GM21737 (cell line): ENCODE measurements at regions not wholly inside any gene's neighbourhood (a gene's known extent, or its start where the extent isn't known, plus 50 kb on each side); places are given as distances from the start of the nearest gene placed in this dataset.
"Not testable (repeated sequence)": the region's sequence is repeated elsewhere in the genome, so short reads cannot be mapped to it uniquely, and the experiment has no call there.

Experiments
- ATAC-seq: cut with Tn5 transposase; IDR thresholded peaks from one replicate; pipeline ENCODE4 v1.9.1; 2021; ENCODE audit warnings: mild to moderate bottlenecking, moderate library complexity; ENCODE audit not compliant: unreplicated experiment

GRCh38 chr6:81256223-81256622 lies 496.3 kb downstream of the TENT5A start:
- not testable (repeated sequence) for ATAC-seq

- no peak for ATAC-seq
These were observed 498.7 kb downstream of the TENT5A start for GRCh38 chr6:81253821-81254220.

GRCh38 chr6:81252231-81252630 lies 500.2 kb downstream of the TENT5A start:
- ATAC-seq, result no peak

GRCh38 chr6:81246200-81246599 lies 506.3 kb downstream of the TENT5A start:
- no peak for ATAC-seq

GRCh38 chr6:81242624-81243023 lies 509.9 kb downstream of the TENT5A start:
- no peak for ATAC-seq

- ATAC-seq, result no peak
These were observed 511.1 kb downstream of the TENT5A start for GRCh38 chr6:81241126-81242041.

- ATAC-seq, result no peak
These were observed 514.1 kb downstream of the TENT5A start for GRCh38 chr6:81238390-81238789.

GRCh38 chr6:81237226-81237625 lies 515.3 kb downstream of the TENT5A start:
- no peak for ATAC-seq

GRCh38 chr6:81235512-81235911 lies 517.0 kb downstream of the TENT5A start:
- ATAC-seq, result no peak

- no peak for ATAC-seq
These were observed 518.5 kb downstream of the TENT5A start for GRCh38 chr6:81233990-81234389.

GRCh38 chr6:81228912-81229555 lies 523.4 kb downstream of the TENT5A start:
- no peak for ATAC-seq

GRCh38 chr6:81226957-81227356 lies 525.5 kb downstream of the TENT5A start:
- ATAC-seq, result no peak

- ATAC-seq, result no peak
These were observed 535.8 kb downstream of the TENT5A start for GRCh38 chr6:81216668-81217067.

- ATAC-seq, result no peak
These were observed 537.4 kb downstream of the TENT5A start for GRCh38 chr6:81215092-81215432.

- ATAC-seq, result no peak
These were observed 537.9 kb downstream of the TENT5A start for GRCh38 chr6:81214414-81215091.

GRCh38 chr6:81204731-81205130 lies 547.8 kb downstream of the TENT5A start:
- no peak for ATAC-seq

GRCh38 chr6:81194374-81194773 lies 558.1 kb downstream of the TENT5A start:
- no peak for ATAC-seq

- ATAC-seq, result no peak
These were observed 580.3 kb downstream of the TENT5A start for GRCh38 chr6:81172056-81172740.

GRCh38 chr6:81169166-81169565 lies 583.3 kb downstream of the TENT5A start:
- no peak for ATAC-seq

GRCh38 chr6:81166770-81167169 lies 585.7 kb downstream of the TENT5A start:
- ATAC-seq, result no peak

GRCh38 chr6:81158956-81159355 lies 593.5 kb downstream of the TENT5A start:
- ATAC-seq, result no peak
